Thyroid gland (tissue), 4 donors: ENCODE measurements at regions not wholly inside any gene's neighbourhood (a gene's known extent, or its start where the extent isn't known, plus 50 kb on each side); places are given as distances from the start of the nearest gene placed in this dataset.

Experiments
- DNase-seq, 2 donors: peaks; one replicate each; pipeline ENCODE4 v3.0.0-alpha.2; 2019
- H3K27ac ChIP-seq, 3 donors: fragments of 200-600 bp; sonication (generic); 1 replicate in 2 of 3; 2 replicates in 1 of 3; pipeline ENCODE4 v1.5.1; 2016 to 2019; ENCODE audit warnings: mild to moderate bottlenecking in 1 of 3, moderate library complexity in 1 of 3
- H3K27me3 ChIP-seq: fragments of 200-600 bp; sonication (generic); one replicate; pipeline ENCODE4 v1.5.1; 2019
- H3K36me3 ChIP-seq, 2 donors: fragments of 200-600 bp; sonication (generic); one replicate each; pipeline ENCODE4 v1.5.1; 2016 to 2019
- H3K4me1 ChIP-seq, 2 donors: fragments of 200-600 bp; sonication (generic); one replicate each; pipeline ENCODE4 v1.5.1; 2017 to 2019
- H3K4me3 ChIP-seq, 3 donors: fragments of 200-600 bp; sonication (generic); replicated peaks in 1 of 3; 1 replicate in 2 of 3; 2 replicates in 1 of 3; pipeline ENCODE4 v1.5.1; 2016; ENCODE audit warnings: mild to moderate bottlenecking in 1 of 3
- H3K9me3 ChIP-seq: fragments of 200-600 bp; sonication (generic); one replicate; pipeline ENCODE4 v1.5.1; 2017
- CTCF ChIP-seq, 6 experiments: fragments of 200-600 bp in 3 of 6; fragments of 450-650 bp in 3 of 6; sonication (generic) in 3 of 6; IDR thresholded peaks; one replicate each; pipeline ENCODE4 v1.5.1; 2016 to 2019; ENCODE audit warnings: antibody characterized with exemption in 6 of 6, mild to moderate bottlenecking in 2 of 6, inconsistent platforms in 1 of 6, moderate library complexity in 1 of 6
- POLR2A ChIP-seq, 2 donors: fragments of 450-650 bp; IDR thresholded peaks; one replicate each; pipeline ENCODE4 v1.6.1; 2017; ENCODE audit warnings: antibody characterized with exemption in 2 of 2, mild to moderate bottlenecking in 2 of 2, moderate library complexity in 1 of 2
- WGBS, 2 donors: methylation state at CpG; one replicate each; pipeline ENCODE4 v1.1.5; 2017; 5-methylcytosine and 5-hydroxymethylcytosine counted together
- intact Hi-C: fragments of 100-400 bp; cut with DNase I; formaldehyde crosslinking; loops from one replicate; pipeline ENCODE4 v1.15.1; 2023

GRCh38 chr7:55276572-55277295, 88.4 kb upstream of the LANCL2 start:
- Histone ChIP-seq H3K9me3 (no peaks in the 10 kb centered on the region), H3K4me3 (no peak overlapping the region), H3K27ac (no peak overlapping the region), H3K4me1 (no peaks in the 10 kb centered on the region), H3K27me3 (no peaks in the 10 kb centered on the region), H3K36me3 (no peaks in the 10 kb centered on the region)
- DNase-seq, result no peak
- WGBS, 2 donors, result 80% methylated on average over 9 of the region's 9 CpGs
- intact Hi-C loops, result loop anchor here (10.0 kb wide), 1 partner anchor 318 kb away; no protein-coding TSS in a partner anchor
- TF ChIP-seq POLR2A (IDR thresholded peaks at IDR 0.05), result no peak
- no peak for TF ChIP-seq CTCF (IDR thresholded peaks at IDR 0.05)

- Histone ChIP-seq H3K27me3 (no peaks in the 10 kb centered on the region), H3K9me3 (no peaks in the 10 kb centered on the region), H3K36me3 (no peaks in the 10 kb centered on the region), H3K4me3 (no peak overlapping the region), H3K4me1 (no peaks in the 10 kb centered on the region), H3K27ac (no peak overlapping the region)
- TF ChIP-seq POLR2A (IDR thresholded peaks at IDR 0.05) (no peak), CTCF (IDR thresholded peaks at IDR 0.05) (no peak)
- 53 to 76% methylated on average over 3 to 6 of the region's 6 CpGs for WGBS, 2 donors
- no peak for DNase-seq
- intact Hi-C loops, result loop anchor here (10.0 kb wide), 1 partner anchor 317 kb away; no protein-coding TSS in a partner anchor
Observed at GRCh38 chr7:55277916-55278315, 87.2 kb upstream of the LANCL2 start.

GRCh38 chr7:55278321-55278720, 86.8 kb upstream of the LANCL2 start:
- no peak for DNase-seq
- Histone ChIP-seq H3K36me3 (no peaks in the 10 kb centered on the region), H3K9me3 (no peaks in the 10 kb centered on the region), H3K4me3 (no peak overlapping the region), H3K27me3 (no peaks in the 10 kb centered on the region), H3K4me1 (no peaks in the 10 kb centered on the region), H3K27ac (no peak overlapping the region)
- intact Hi-C loops, result loop anchor here (10.0 kb wide), 1 partner anchor 316 kb away; no protein-coding TSS in a partner anchor
- TF ChIP-seq CTCF (IDR thresholded peaks at IDR 0.05), result no peak
- TF ChIP-seq POLR2A (IDR thresholded peaks at IDR 0.05), result no peak
- WGBS, 2 donors, result 82% methylated on average over 9 of the region's 9 CpGs

GRCh38 chr7:55279080-55279845, 85.9 kb upstream of the LANCL2 start:
- intact Hi-C loops, result loop anchor here (10.0 kb wide), 1 partner anchor 316 kb away; no protein-coding TSS in a partner anchor
- H3K4me1 ChIP-seq, result no peaks in the 10 kb centered on the region
- no peak overlapping the region for H3K4me3 ChIP-seq
- DNase-seq, result no peak
- no peaks in the 10 kb centered on the region for H3K27me3 ChIP-seq
- WGBS, 2 donors, result 81 to 84% methylated on average over 14 of the region's 14 CpGs
- no peaks in the 10 kb centered on the region for H3K36me3 ChIP-seq
- no peaks in the 10 kb centered on the region for H3K9me3 ChIP-seq
- no peak for TF ChIP-seq CTCF (IDR thresholded peaks at IDR 0.05)
- no peak for TF ChIP-seq POLR2A (IDR thresholded peaks at IDR 0.05)
- no peak overlapping the region for H3K27ac ChIP-seq

GRCh38 chr7:55280031-55280454, 85.1 kb upstream of the LANCL2 start:
- peak; percentile 58 to 67 for DNase-seq
- H3K27ac ChIP-seq, result no peak overlapping the region
- TF ChIP-seq CTCF (IDR thresholded peaks at IDR 0.05), result peak; percentile 17 to 81 (median 63)
- TF ChIP-seq POLR2A (IDR thresholded peaks at IDR 0.05), result no peak
- H3K4me3 ChIP-seq, result no peak overlapping the region
- H3K4me1 ChIP-seq, result no peaks in the 10 kb centered on the region
- H3K27me3 ChIP-seq, result no peaks in the 10 kb centered on the region
- no peaks in the 10 kb centered on the region for H3K9me3 ChIP-seq
- WGBS, 2 donors, result 0% methylated on average over 3 of the region's 3 CpGs
- no peaks in the 10 kb centered on the region for H3K36me3 ChIP-seq
- intact Hi-C loops, result loop anchor here (5.0 kb wide), 1 partner anchor 137 kb away; no protein-coding TSS in a partner anchor
